SK-N-SH treated with all-trans-retinoic acid at 6 μM for 48 hours (cell line): ENCODE measurements at regions not wholly inside any gene's neighbourhood (a gene's known extent, or its start where the extent isn't known, plus 50 kb on each side); places are given as distances from the start of the nearest gene placed in this dataset.

ENCODE experiments used
- ARNTL ChIP-seq: fragments of 450-650 bp; formaldehyde crosslinking; IDR thresholded peaks from 2 replicates; pipeline ENCODE4 v1.5.0; 2020; ENCODE audit warnings: low read depth, mild to moderate bottlenecking, moderate library complexity, borderline replicate concordance
- CREB5 ChIP-seq: fragments of 250-450 bp; sonication (Bioruptor Pico); IDR thresholded peaks from 2 replicates; pipeline ENCODE4 v1.5.1; 2020; ENCODE audit warnings: low read depth, mild to moderate bottlenecking, moderate library complexity
- CSDC2 ChIP-seq: fragments of 250-450 bp; sonication (Bioruptor Pico); IDR thresholded peaks from 2 replicates; pipeline ENCODE4 v1.5.0; 2020; ENCODE audit warnings: mild to moderate bottlenecking, moderate library complexity
- ESRRG ChIP-seq: fragments of 250-450 bp; sonication (Bioruptor Pico); IDR thresholded peaks from 2 replicates; pipeline ENCODE4 v1.6.1; 2021; ENCODE audit warnings: mild to moderate bottlenecking
- GLIS3 ChIP-seq: fragments of 250-450 bp; sonication (Bioruptor Pico); IDR thresholded peaks from 2 replicates; pipeline ENCODE4 v1.5.0; 2020; ENCODE audit warnings: mild to moderate bottlenecking, moderate library complexity
- TOX ChIP-seq: fragments of 250-450 bp; sonication (Bioruptor Pico); IDR thresholded peaks from 2 replicates; pipeline ENCODE4 v1.8.0; 2021; ENCODE audit warnings: mild to moderate bottlenecking, moderate library complexity, borderline replicate concordance
- ZC3H10 ChIP-seq: fragments of 250-450 bp; sonication (Bioruptor Pico); IDR thresholded peaks from 2 replicates; pipeline ENCODE4 v1.5.1; 2021; ENCODE audit warnings: mild to moderate bottlenecking, moderate library complexity
- ZFP3 ChIP-seq: fragments of 250-450 bp; sonication (Bioruptor Pico); IDR thresholded peaks from 2 replicates; pipeline ENCODE4 v1.5.0; 2020; ENCODE audit warnings: mild to moderate bottlenecking, moderate library complexity
- ZFP30 ChIP-seq: fragments of 450-650 bp; formaldehyde crosslinking; IDR thresholded peaks from 2 replicates; pipeline ENCODE4 v1.5.0; 2022; ENCODE audit warnings: mild to moderate bottlenecking, moderate library complexity
- ZNF565 ChIP-seq: fragments of 450-650 bp; formaldehyde crosslinking; conservative IDR thresholded peaks from 2 replicates; pipeline ENCODE4 v1.5.0; 2020; ENCODE audit warnings: low read depth, mild to moderate bottlenecking, moderate library complexity

- TF ChIP-seq ESRRG (CRISPR knock-in tag): no peak
- TF ChIP-seq TOX (CRISPR knock-in tag): no peak
- TF ChIP-seq GLIS3 (CRISPR knock-in tag): no peak
- TF ChIP-seq ZC3H10 (CRISPR knock-in tag): no peak
- no peak for TF ChIP-seq ZNF565
- TF ChIP-seq CSDC2 (CRISPR knock-in tag): no peak
- no peak for TF ChIP-seq CREB5
- no peak for TF ChIP-seq ZFP3 (CRISPR knock-in tag)
- TF ChIP-seq ZFP30 (CRISPR knock-in tag): no peak
- TF ChIP-seq ARNTL (CRISPR knock-in tag): no peak
Observed at GRCh38 chr3:180092889-180093288, 56.2 kb upstream of the PEX5L start.
